Panc1 (cell line): ENCODE measurements at regions not wholly inside any gene's neighbourhood (a gene's known extent, or its start where the extent isn't known, plus 50 kb on each side); places are given as distances from the start of the nearest gene placed in this dataset.

ENCODE experiments used
- ATAC-seq: fragments of 200-7000 bp; cut with Tn5 transposase; 2 replicates; pipeline ENCODE4 v1.9.1; 2020; ENCODE audit warnings: mild to moderate bottlenecking, moderate library complexity
- BruUV-seq: library from RNA; stranded (reverse); fragments of 400-500 nt; replicated peaks from 2 replicates; lab custom pipeline; 2021; lab: Mats Ljungman, UMichigan
- CTCF ChIA-PET: fragments of 300-600 bp; sonication (Branson Sonifier 250); formaldehyde crosslinking; loops from one replicate; lab custom pipeline; 2022; ENCODE audit warnings: antibody characterized with exemption; lab: Charles Lee
- POLR2A ChIA-PET: fragments of 300-600 bp; sonication (Branson Sonifier 250); formaldehyde crosslinking; loops from one replicate; lab custom pipeline; 2022; ENCODE audit warnings: antibody characterized with exemption; lab: Charles Lee
- DNase-seq: peaks from one replicate; pipeline ENCODE4 v3.0.0-alpha.2; 2010; ENCODE audit warnings: low read depth, low spot score
- H3K27ac ChIP-seq: 2 replicates; pipeline ENCODE4 v1.5.1; 2011; ENCODE audit warnings: mild to moderate bottlenecking, low read length, inconsistent platforms
- H3K27me3 ChIP-seq: fragments of 200-500 bp; sonication (Bioruptor generic); 2 replicates; pipeline ENCODE4 v1.6.0; 2014; ENCODE audit warnings: low read length, inconsistent platforms; ENCODE audit not compliant: control insufficient read depth, insufficient read depth
- H3K36me3 ChIP-seq: fragments of 200-500 bp; sonication (Bioruptor generic); 2 replicates; pipeline ENCODE4 v1.5.1; 2014; ENCODE audit warnings: inconsistent platforms, mild to moderate bottlenecking, low read length, moderate library complexity; ENCODE audit not compliant: control insufficient read depth, insufficient read depth
- H3K4me1 ChIP-seq: 2 replicates; pipeline ENCODE4 v1.5.1; 2011; ENCODE audit warnings: inconsistent platforms, mild to moderate bottlenecking, low read length, moderate library complexity; ENCODE audit not compliant: control insufficient read depth, insufficient read depth
- H3K4me3 ChIP-seq, 2 experiments: 2 replicates each; pipeline ENCODE4 v1.5.1; 2011 to 2012; ENCODE audit warnings: low read depth in 2 of 2, low read length in 2 of 2, mild to moderate bottlenecking in 2 of 2, inconsistent platforms in 1 of 2, moderate library complexity in 1 of 2
- H3K9me3 ChIP-seq: fragments of 200-500 bp; sonication (Bioruptor generic); 2 replicates; pipeline ENCODE4 v1.5.1; 2014; ENCODE audit warnings: low read depth, mild to moderate bottlenecking, inconsistent platforms, low read length, moderate library complexity; ENCODE audit not compliant: control insufficient read depth, insufficient read depth
- POLR2AphosphoS5 ChIP-seq: IDR thresholded peaks from 2 replicates; pipeline ENCODE4 v1.6.1; 2012; ENCODE audit warnings: mild to moderate bottlenecking, low read depth, low read length, moderate library complexity
- SIN3A ChIP-seq: IDR thresholded peaks from 2 replicates; pipeline ENCODE4 v1.6.1; 2012; ENCODE audit warnings: low read depth, mild to moderate bottlenecking, low read length, moderate library complexity, borderline replicate concordance; ENCODE audit not compliant: insufficient read depth
- TCF7L2 ChIP-seq: IDR thresholded peaks from 2 replicates; pipeline ENCODE4 v1.6.1; 2011; ENCODE audit warnings: mild to moderate bottlenecking, low read depth, low read length, inconsistent platforms
- in situ Hi-C: cut with HindIII; loops from 2 replicates; pipeline ENCODE4 v1.10.0; 2016; ENCODE audit warnings: low sequenced_read_pairs, low pct_unique_long_range_greater_than_20kb
- intact Hi-C: fragments of 100-400 bp; cut with micrococcal nuclease; formaldehyde crosslinking; loops from one replicate; pipeline ENCODE4 v1.10.0; 2022; ENCODE audit not compliant: unreplicated experiment
- TF ChIP-seq, protein P1 (sequence below), 2 experiments: IDR thresholded peaks; 2 replicates each; pipeline ENCODE4 v1.6.1; 2011 to 2012; ENCODE audit warnings: low read depth in 2 of 2, control low read depth in 1 of 2, low read length in 1 of 2, mild to moderate bottlenecking in 1 of 2, moderate library complexity in 1 of 2; ENCODE audit not compliant: insufficient read depth in 1 of 2
- TF ChIP-seq, protein P2 (sequence below): fragments of 450-650 bp; IDR thresholded peaks from 2 replicates; pipeline ENCODE4 v1.5.1; 2017; ENCODE audit warnings: mild to moderate bottlenecking

DNA sequence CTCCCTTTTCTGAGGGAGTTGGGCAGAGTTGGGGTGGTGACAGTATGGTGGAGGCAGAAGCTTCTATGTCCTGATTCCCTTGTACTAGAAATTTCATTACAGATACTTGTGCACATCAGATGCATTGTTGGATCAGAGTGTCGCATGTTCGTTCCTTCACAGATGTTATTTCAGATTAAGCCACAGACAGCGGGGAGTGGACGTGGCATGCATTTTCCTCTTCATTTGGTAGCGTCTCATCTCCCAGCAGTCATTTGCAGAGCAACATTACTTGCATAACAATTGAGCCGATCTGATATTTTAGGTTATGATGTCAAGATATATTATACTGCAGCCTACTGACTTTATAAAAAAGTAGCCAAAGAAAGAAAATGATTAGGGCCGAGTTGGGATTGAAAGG lies 261.6 kb upstream of the SASH1 start:
- CTCF ChIA-PET = no interaction called here
- no peaks in the 10 kb centered on the region for H3K4me1 ChIP-seq
- POLR2A ChIA-PET = no interaction called here
- no peak overlapping the region for H3K4me3 ChIP-seq
- no TSS peak for BruUV-seq
- H3K27me3 ChIP-seq = no peaks in the 10 kb centered on the region
- TF ChIP-seq TCF7L2 = no peak
- TF ChIP-seq, protein P1, sequence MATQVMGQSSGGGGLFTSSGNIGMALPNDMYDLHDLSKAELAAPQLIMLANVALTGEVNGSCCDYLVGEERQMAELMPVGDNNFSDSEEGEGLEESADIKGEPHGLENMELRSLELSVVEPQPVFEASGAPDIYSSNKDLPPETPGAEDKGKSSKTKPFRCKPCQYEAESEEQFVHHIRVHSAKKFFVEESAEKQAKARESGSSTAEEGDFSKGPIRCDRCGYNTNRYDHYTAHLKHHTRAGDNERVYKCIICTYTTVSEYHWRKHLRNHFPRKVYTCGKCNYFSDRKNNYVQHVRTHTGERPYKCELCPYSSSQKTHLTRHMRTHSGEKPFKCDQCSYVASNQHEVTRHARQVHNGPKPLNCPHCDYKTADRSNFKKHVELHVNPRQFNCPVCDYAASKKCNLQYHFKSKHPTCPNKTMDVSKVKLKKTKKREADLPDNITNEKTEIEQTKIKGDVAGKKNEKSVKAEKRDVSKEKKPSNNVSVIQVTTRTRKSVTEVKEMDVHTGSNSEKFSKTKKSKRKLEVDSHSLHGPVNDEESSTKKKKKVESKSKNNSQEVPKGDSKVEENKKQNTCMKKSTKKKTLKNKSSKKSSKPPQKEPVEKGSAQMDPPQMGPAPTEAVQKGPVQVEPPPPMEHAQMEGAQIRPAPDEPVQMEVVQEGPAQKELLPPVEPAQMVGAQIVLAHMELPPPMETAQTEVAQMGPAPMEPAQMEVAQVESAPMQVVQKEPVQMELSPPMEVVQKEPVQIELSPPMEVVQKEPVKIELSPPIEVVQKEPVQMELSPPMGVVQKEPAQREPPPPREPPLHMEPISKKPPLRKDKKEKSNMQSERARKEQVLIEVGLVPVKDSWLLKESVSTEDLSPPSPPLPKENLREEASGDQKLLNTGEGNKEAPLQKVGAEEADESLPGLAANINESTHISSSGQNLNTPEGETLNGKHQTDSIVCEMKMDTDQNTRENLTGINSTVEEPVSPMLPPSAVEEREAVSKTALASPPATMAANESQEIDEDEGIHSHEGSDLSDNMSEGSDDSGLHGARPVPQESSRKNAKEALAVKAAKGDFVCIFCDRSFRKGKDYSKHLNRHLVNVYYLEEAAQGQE (IDR thresholded peaks at IDR 0.05; ENCODE audit: insufficient read depth in 1 of 2, low read depth in 2 of 2, low read length in 1 of 2) = no peak
- TF ChIP-seq, protein P2, sequence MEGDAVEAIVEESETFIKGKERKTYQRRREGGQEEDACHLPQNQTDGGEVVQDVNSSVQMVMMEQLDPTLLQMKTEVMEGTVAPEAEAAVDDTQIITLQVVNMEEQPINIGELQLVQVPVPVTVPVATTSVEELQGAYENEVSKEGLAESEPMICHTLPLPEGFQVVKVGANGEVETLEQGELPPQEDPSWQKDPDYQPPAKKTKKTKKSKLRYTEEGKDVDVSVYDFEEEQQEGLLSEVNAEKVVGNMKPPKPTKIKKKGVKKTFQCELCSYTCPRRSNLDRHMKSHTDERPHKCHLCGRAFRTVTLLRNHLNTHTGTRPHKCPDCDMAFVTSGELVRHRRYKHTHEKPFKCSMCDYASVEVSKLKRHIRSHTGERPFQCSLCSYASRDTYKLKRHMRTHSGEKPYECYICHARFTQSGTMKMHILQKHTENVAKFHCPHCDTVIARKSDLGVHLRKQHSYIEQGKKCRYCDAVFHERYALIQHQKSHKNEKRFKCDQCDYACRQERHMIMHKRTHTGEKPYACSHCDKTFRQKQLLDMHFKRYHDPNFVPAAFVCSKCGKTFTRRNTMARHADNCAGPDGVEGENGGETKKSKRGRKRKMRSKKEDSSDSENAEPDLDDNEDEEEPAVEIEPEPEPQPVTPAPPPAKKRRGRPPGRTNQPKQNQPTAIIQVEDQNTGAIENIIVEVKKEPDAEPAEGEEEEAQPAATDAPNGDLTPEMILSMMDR = no peak
- TF ChIP-seq SIN3A = no peak
- TF ChIP-seq POLR2AphosphoS5 = no peak
- no peak for DNase-seq
- intact Hi-C loops = no loop called here
- no peak overlapping the region for H3K27ac ChIP-seq
- ATAC-seq = no peak
- in situ Hi-C loops = no loop called here
- no peaks in the 10 kb centered on the region for H3K36me3 ChIP-seq
- no peaks in the 10 kb centered on the region for H3K9me3 ChIP-seq

DNA sequence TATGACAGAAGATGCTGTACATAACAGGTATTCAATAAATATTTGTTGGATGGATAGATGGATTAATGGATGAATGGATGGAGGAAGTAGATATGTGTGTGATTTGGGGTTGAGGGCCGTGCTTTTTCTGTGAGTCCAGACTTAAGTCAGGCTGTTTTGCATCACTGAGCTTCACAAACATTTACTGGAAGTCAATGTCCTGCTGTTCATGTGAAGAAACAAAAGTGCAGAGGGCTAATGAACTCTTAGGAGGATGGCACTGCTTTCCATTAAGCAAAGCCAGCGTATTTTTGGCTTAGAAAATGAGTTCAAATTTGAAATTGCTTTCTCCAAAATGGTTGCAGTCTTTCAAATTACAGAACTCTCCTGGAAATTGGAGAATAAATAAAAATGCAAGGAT lies 260.6 kb upstream of the SASH1 start:
- DNase-seq (no peak), ATAC-seq (no peak)
- Histone ChIP-seq H3K9me3 (no peaks in the 10 kb centered on the region), H3K4me3 (no peak overlapping the region), H3K27ac (no peak overlapping the region), H3K36me3 (no peaks in the 10 kb centered on the region), H3K27me3 (no peaks in the 10 kb centered on the region), H3K4me1 (no peaks in the 10 kb centered on the region)
- TF ChIP-seq, protein P2 = no peak
- TF ChIP-seq SIN3A (no peak), TCF7L2 (no peak), POLR2AphosphoS5 (no peak)
- TF ChIP-seq, protein P1 (IDR thresholded peaks at IDR 0.05; ENCODE audit: insufficient read depth in 1 of 2, low read depth in 2 of 2, low read length in 1 of 2) = no peak
- in situ Hi-C loops = no loop called here
- no TSS peak for BruUV-seq
- CTCF ChIA-PET = no interaction called here
- intact Hi-C loops = no loop called here
- POLR2A ChIA-PET = no interaction called here
